WTC11 (cell line): ENCODE measurements at regions not wholly inside any gene's neighbourhood (a gene's known extent, or its start where the extent isn't known, plus 50 kb on each side); places are given as distances from the start of the nearest gene placed in this dataset.

Experiments used
- ATAC-seq: fragments of 200-7000 bp; cut with Tn5 transposase; 2 replicates; pipeline ENCODE4 v1.10.0; 2021; ENCODE audit warnings: mild to moderate bottlenecking, moderate library complexity
- CTCF ChIA-PET: fragments of 300-600 bp; sonication (Branson Sonifier 250); formaldehyde crosslinking; loops from one replicate; lab custom pipeline; 2021; ENCODE audit warnings: antibody characterized with exemption; lab: Charles Lee
- POLR2A ChIA-PET: fragments of 350-600 bp; sonication (Branson Sonifier 250); formaldehyde crosslinking; loops from one replicate; lab custom pipeline; 2021; ENCODE audit warnings: antibody characterized with exemption; lab: Charles Lee
- DNase-seq: peaks from one replicate; pipeline ENCODE4 v3.0.0; 2021; ENCODE audit warnings: low spot score
- H3K27ac Mint-ChIP-seq: 2 replicates; pipeline ENCODE4 v1.8.0; 2021; ENCODE audit warnings: mixed read lengths
- H3K27me3 Mint-ChIP-seq: 2 replicates; pipeline ENCODE4 v1.8.0; 2021; ENCODE audit warnings: low read depth, mild to moderate bottlenecking, moderate library complexity, mixed read lengths
- H3K36me3 Mint-ChIP-seq: 2 replicates; pipeline ENCODE4 v1.8.0; 2021; ENCODE audit warnings: mixed read lengths
- H3K4me1 Mint-ChIP-seq: 2 replicates; pipeline ENCODE4 v1.8.0; 2022; ENCODE audit warnings: mixed read lengths
- H3K4me3 Mint-ChIP-seq: 2 replicates; pipeline ENCODE4 v1.8.0; 2021; ENCODE audit warnings: mild to moderate bottlenecking, moderate library complexity, mixed read lengths
- H3K9me3 Mint-ChIP-seq: 2 replicates; pipeline ENCODE4 v1.8.0; 2021; ENCODE audit warnings: mixed read lengths
- CBFB ChIP-seq: sonication (generic); formaldehyde crosslinking; IDR thresholded peaks from 2 replicates; pipeline ENCODE4 v1.8.1; 2022; ENCODE audit warnings: mild to moderate bottlenecking, low read depth, missing genetic modification reagents
- GTF2I ChIP-seq: fragments of 250-450 bp; sonication (Bioruptor Pico); conservative IDR thresholded peaks from 2 replicates; pipeline ENCODE4 v1.4.0; 2021; ENCODE audit warnings: mild to moderate bottlenecking
- JUN ChIP-seq: sonication (generic); formaldehyde crosslinking; IDR thresholded peaks from 2 replicates; pipeline ENCODE4 v1.8.0; 2023; ENCODE audit warnings: mild to moderate bottlenecking, missing genetic modification reagents
- KAT7 ChIP-seq: sonication (generic); formaldehyde crosslinking; IDR thresholded peaks from 2 replicates; pipeline ENCODE4 v1.8.1; 2023; ENCODE audit warnings: missing genetic modification reagents, mild to moderate bottlenecking, borderline replicate concordance
- NR2C2 ChIP-seq: sonication (generic); formaldehyde crosslinking; IDR thresholded peaks from 2 replicates; pipeline ENCODE4 v1.8.0; 2022; ENCODE audit warnings: mild to moderate bottlenecking, missing genetic modification reagents
- RORB ChIP-seq: fragments of 250-450 bp; sonication (Bioruptor Pico); IDR thresholded peaks from 2 replicates; pipeline ENCODE4 v1.9.0; 2021; ENCODE audit warnings: mild to moderate bottlenecking
- SMAD4 ChIP-seq: sonication (generic); formaldehyde crosslinking; IDR thresholded peaks from 2 replicates; pipeline ENCODE4 v1.8.0; 2022; ENCODE audit warnings: mild to moderate bottlenecking, missing genetic modification reagents
- SOX15 ChIP-seq: fragments of 250-450 bp; sonication (Bioruptor Pico); IDR thresholded peaks from 2 replicates; pipeline ENCODE4 v1.9.0; 2021; ENCODE audit warnings: mild to moderate bottlenecking
- TP53 ChIP-seq: sonication (generic); formaldehyde crosslinking; IDR thresholded peaks from 2 replicates; pipeline ENCODE4 v1.8.1; 2023; ENCODE audit warnings: mild to moderate bottlenecking, missing genetic modification reagents
- ZBTB21 ChIP-seq: sonication (generic); formaldehyde crosslinking; IDR thresholded peaks from 2 replicates; pipeline ENCODE4 v1.8.1; 2023; ENCODE audit warnings: mild to moderate bottlenecking, missing genetic modification reagents, borderline replicate concordance
- ZNF396 ChIP-seq: fragments of 250-450 bp; sonication (Bioruptor Pico); IDR thresholded peaks from 2 replicates; pipeline ENCODE4 v1.8.0; 2021; ENCODE audit warnings: mild to moderate bottlenecking, moderate library complexity, borderline replicate concordance
- TF ChIP-seq, protein P1 (sequence below): fragments of 250-450 bp; sonication (Bioruptor Pico); IDR thresholded peaks from 2 replicates; pipeline ENCODE4 v1.9.0; 2021; ENCODE audit warnings: mild to moderate bottlenecking, borderline replicate concordance
- TF ChIP-seq, protein P2 (sequence below): sonication (generic); formaldehyde crosslinking; conservative IDR thresholded peaks from 2 replicates; pipeline ENCODE4 v1.8.1; 2022; ENCODE audit warnings: mild to moderate bottlenecking, missing genetic modification reagents
- TF ChIP-seq, protein P3 (sequence below): sonication (generic); formaldehyde crosslinking; IDR thresholded peaks from 2 replicates; pipeline ENCODE4 v1.8.1; 2022; ENCODE audit warnings: mild to moderate bottlenecking, moderate library complexity, missing genetic modification reagents
- TF ChIP-seq, protein P4 (sequence below): sonication (generic); formaldehyde crosslinking; IDR thresholded peaks from 2 replicates; pipeline ENCODE4 v1.8.1; 2022; ENCODE audit warnings: low read depth, mild to moderate bottlenecking, moderate library complexity, missing genetic modification reagents, borderline replicate concordance
- TF ChIP-seq, protein P5 (sequence below): sonication (generic); formaldehyde crosslinking; IDR thresholded peaks from 2 replicates; pipeline ENCODE4 v1.8.1; 2023; ENCODE audit warnings: mild to moderate bottlenecking, missing genetic modification reagents, moderate library complexity
- TF ChIP-seq, protein P6 (sequence below): sonication (generic); formaldehyde crosslinking; IDR thresholded peaks from 2 replicates; pipeline ENCODE4 v1.8.1; 2023; ENCODE audit warnings: mild to moderate bottlenecking, missing genetic modification reagents, borderline replicate concordance
- TF ChIP-seq, protein P7 (sequence below): sonication (generic); formaldehyde crosslinking; IDR thresholded peaks from 2 replicates; pipeline ENCODE4 v1.8.0; 2023; ENCODE audit warnings: missing genetic modification reagents, mild to moderate bottlenecking, borderline replicate concordance

DNA sequence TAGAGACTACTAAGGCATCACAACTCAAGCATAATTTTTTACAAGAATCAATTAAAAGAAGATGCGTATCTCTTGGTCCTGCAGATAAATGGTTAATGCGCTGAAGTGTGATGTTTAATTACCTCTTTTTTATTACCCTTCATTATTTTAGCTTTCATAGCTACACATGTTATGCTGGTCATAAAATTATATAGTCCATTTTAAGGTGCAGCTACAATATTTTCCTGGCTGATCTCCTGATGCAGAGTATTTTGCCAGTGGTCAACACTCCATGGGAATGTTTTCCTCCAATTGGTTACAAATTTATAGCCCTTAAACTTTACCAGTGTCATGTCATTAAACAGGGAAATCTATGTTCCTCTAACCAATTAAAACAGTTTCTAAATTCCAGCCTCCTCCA is 1617.2 kb downstream of the PCDH7 start:
- Mint-ChIP-seq H3K4me3 (no peak overlapping the region), H3K36me3 (no peaks in the 10 kb centered on the region), H3K9me3 (no peaks in the 10 kb centered on the region), H3K27ac (no peak overlapping the region), H3K27me3 (no peaks in the 10 kb centered on the region), H3K4me1 (peaks cover 9% of the 10 kb centered on the region)
- DNase-seq (no peak), ATAC-seq (no peak)
- ChIA-PET POLR2A (no interaction called here), CTCF (no interaction called here)
- no peak for TF ChIP-seq ZBTB21 (CRISPR knock-in tag)
- no peak for TF ChIP-seq JUN (CRISPR knock-in tag)
- TF ChIP-seq, protein P1, sequence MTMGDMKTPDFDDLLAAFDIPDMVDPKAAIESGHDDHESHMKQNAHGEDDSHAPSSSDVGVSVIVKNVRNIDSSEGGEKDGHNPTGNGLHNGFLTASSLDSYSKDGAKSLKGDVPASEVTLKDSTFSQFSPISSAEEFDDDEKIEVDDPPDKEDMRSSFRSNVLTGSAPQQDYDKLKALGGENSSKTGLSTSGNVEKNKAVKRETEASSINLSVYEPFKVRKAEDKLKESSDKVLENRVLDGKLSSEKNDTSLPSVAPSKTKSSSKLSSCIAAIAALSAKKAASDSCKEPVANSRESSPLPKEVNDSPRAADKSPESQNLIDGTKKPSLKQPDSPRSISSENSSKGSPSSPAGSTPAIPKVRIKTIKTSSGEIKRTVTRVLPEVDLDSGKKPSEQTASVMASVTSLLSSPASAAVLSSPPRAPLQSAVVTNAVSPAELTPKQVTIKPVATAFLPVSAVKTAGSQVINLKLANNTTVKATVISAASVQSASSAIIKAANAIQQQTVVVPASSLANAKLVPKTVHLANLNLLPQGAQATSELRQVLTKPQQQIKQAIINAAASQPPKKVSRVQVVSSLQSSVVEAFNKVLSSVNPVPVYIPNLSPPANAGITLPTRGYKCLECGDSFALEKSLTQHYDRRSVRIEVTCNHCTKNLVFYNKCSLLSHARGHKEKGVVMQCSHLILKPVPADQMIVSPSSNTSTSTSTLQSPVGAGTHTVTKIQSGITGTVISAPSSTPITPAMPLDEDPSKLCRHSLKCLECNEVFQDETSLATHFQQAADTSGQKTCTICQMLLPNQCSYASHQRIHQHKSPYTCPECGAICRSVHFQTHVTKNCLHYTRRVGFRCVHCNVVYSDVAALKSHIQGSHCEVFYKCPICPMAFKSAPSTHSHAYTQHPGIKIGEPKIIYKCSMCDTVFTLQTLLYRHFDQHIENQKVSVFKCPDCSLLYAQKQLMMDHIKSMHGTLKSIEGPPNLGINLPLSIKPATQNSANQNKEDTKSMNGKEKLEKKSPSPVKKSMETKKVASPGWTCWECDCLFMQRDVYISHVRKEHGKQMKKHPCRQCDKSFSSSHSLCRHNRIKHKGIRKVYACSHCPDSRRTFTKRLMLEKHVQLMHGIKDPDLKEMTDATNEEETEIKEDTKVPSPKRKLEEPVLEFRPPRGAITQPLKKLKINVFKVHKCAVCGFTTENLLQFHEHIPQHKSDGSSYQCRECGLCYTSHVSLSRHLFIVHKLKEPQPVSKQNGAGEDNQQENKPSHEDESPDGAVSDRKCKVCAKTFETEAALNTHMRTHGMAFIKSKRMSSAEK = no peak
- TF ChIP-seq KAT7 (CRISPR knock-in tag) = no peak
- TF ChIP-seq ZNF396 (CRISPR knock-in tag) = no peak
- TF ChIP-seq SOX15 = no peak
- no peak for TF ChIP-seq CBFB (CRISPR knock-in tag)
- TF ChIP-seq, protein P2, sequence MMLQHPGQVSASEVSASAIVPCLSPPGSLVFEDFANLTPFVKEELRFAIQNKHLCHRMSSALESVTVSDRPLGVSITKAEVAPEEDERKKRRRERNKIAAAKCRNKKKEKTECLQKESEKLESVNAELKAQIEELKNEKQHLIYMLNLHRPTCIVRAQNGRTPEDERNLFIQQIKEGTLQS (CRISPR knock-in tag) = no peak
- no peak for TF ChIP-seq RORB (CRISPR knock-in tag)
- TF ChIP-seq, protein P3, sequence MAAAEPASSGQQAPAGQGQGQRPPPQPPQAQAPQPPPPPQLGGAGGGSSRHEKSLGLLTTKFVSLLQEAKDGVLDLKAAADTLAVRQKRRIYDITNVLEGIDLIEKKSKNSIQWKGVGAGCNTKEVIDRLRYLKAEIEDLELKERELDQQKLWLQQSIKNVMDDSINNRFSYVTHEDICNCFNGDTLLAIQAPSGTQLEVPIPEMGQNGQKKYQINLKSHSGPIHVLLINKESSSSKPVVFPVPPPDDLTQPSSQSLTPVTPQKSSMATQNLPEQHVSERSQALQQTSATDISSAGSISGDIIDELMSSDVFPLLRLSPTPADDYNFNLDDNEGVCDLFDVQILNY = no peak
- TF ChIP-seq, protein P4, sequence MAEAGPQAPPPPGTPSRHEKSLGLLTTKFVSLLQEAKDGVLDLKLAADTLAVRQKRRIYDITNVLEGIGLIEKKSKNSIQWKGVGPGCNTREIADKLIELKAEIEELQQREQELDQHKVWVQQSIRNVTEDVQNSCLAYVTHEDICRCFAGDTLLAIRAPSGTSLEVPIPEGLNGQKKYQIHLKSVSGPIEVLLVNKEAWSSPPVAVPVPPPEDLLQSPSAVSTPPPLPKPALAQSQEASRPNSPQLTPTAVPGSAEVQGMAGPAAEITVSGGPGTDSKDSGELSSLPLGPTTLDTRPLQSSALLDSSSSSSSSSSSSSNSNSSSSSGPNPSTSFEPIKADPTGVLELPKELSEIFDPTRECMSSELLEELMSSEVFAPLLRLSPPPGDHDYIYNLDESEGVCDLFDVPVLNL (CRISPR knock-in tag) = no peak
- TF ChIP-seq TP53 (CRISPR knock-in tag) = no peak
- TF ChIP-seq, protein P5, sequence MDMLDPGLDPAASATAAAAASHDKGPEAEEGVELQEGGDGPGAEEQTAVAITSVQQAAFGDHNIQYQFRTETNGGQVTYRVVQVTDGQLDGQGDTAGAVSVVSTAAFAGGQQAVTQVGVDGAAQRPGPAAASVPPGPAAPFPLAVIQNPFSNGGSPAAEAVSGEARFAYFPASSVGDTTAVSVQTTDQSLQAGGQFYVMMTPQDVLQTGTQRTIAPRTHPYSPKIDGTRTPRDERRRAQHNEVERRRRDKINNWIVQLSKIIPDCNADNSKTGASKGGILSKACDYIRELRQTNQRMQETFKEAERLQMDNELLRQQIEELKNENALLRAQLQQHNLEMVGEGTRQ (CRISPR knock-in tag) = no peak

DNA sequence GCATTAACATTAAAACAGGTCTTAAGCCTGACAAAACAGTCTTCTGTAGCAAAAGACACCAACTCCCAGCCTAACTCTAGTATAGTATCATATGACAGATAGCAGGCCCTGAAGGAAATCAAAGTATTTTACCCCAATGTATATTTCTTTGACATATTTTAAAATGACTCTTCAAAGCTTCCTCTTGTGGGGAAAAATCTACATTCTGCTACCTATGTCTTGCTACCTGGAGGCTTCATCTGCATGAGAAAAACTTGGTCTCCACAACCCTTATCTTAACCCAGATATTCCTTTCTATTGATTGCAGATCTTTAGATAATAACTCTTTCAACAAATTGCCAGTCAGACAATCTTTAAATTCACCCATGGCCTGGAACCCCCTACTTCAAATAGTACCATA is 1620.4 kb downstream of the PCDH7 start:
- H3K27me3 Mint-ChIP-seq = no peaks in the 10 kb centered on the region
- H3K36me3 Mint-ChIP-seq = no peaks in the 10 kb centered on the region
- CTCF ChIA-PET = interaction anchor here (0.6 kb wide), 1 partner anchor 11 kb away, joined by 3 read pairs; no protein-coding TSS in a partner anchor
- no peak overlapping the region for H3K27ac Mint-ChIP-seq
- H3K4me1 Mint-ChIP-seq = peaks cover 9% of the 10 kb centered on the region
- no peak for DNase-seq
- POLR2A ChIA-PET = no interaction called here
- H3K9me3 Mint-ChIP-seq = no peaks in the 10 kb centered on the region
- ATAC-seq = peak; percentile 50
- no peak overlapping the region for H3K4me3 Mint-ChIP-seq
- TF ChIP-seq NR2C2 = no peak
- no peak for TF ChIP-seq ZBTB21 (CRISPR knock-in tag)
- TF ChIP-seq, protein P6, sequence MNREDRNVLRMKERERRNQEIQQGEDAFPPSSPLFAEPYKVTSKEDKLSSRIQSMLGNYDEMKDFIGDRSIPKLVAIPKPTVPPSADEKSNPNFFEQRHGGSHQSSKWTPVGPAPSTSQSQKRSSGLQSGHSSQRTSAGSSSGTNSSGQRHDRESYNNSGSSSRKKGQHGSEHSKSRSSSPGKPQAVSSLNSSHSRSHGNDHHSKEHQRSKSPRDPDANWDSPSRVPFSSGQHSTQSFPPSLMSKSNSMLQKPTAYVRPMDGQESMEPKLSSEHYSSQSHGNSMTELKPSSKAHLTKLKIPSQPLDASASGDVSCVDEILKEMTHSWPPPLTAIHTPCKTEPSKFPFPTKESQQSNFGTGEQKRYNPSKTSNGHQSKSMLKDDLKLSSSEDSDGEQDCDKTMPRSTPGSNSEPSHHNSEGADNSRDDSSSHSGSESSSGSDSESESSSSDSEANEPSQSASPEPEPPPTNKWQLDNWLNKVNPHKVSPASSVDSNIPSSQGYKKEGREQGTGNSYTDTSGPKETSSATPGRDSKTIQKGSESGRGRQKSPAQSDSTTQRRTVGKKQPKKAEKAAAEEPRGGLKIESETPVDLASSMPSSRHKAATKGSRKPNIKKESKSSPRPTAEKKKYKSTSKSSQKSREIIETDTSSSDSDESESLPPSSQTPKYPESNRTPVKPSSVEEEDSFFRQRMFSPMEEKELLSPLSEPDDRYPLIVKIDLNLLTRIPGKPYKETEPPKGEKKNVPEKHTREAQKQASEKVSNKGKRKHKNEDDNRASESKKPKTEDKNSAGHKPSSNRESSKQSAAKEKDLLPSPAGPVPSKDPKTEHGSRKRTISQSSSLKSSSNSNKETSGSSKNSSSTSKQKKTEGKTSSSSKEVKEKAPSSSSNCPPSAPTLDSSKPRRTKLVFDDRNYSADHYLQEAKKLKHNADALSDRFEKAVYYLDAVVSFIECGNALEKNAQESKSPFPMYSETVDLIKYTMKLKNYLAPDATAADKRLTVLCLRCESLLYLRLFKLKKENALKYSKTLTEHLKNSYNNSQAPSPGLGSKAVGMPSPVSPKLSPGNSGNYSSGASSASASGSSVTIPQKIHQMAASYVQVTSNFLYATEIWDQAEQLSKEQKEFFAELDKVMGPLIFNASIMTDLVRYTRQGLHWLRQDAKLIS (CRISPR knock-in tag) = no peak
- TF ChIP-seq, protein P7, sequence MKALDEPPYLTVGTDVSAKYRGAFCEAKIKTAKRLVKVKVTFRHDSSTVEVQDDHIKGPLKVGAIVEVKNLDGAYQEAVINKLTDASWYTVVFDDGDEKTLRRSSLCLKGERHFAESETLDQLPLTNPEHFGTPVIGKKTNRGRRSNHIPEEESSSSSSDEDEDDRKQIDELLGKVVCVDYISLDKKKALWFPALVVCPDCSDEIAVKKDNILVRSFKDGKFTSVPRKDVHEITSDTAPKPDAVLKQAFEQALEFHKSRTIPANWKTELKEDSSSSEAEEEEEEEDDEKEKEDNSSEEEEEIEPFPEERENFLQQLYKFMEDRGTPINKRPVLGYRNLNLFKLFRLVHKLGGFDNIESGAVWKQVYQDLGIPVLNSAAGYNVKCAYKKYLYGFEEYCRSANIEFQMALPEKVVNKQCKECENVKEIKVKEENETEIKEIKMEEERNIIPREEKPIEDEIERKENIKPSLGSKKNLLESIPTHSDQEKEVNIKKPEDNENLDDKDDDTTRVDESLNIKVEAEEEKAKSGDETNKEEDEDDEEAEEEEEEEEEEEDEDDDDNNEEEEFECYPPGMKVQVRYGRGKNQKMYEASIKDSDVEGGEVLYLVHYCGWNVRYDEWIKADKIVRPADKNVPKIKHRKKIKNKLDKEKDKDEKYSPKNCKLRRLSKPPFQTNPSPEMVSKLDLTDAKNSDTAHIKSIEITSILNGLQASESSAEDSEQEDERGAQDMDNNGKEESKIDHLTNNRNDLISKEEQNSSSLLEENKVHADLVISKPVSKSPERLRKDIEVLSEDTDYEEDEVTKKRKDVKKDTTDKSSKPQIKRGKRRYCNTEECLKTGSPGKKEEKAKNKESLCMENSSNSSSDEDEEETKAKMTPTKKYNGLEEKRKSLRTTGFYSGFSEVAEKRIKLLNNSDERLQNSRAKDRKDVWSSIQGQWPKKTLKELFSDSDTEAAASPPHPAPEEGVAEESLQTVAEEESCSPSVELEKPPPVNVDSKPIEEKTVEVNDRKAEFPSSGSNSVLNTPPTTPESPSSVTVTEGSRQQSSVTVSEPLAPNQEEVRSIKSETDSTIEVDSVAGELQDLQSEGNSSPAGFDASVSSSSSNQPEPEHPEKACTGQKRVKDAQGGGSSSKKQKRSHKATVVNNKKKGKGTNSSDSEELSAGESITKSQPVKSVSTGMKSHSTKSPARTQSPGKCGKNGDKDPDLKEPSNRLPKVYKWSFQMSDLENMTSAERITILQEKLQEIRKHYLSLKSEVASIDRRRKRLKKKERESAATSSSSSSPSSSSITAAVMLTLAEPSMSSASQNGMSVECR (CRISPR knock-in tag) = no peak
- TF ChIP-seq, protein P4 (CRISPR knock-in tag) = no peak
- no peak for TF ChIP-seq GTF2I (CRISPR knock-in tag)
- no peak for TF ChIP-seq ZNF396 (CRISPR knock-in tag)
- no peak for TF ChIP-seq SMAD4 (CRISPR knock-in tag)
